ENCODE measurements at regions not wholly inside any gene's neighbourhood (a gene's known extent, or its start where the extent isn't known, plus 50 kb on each side); places are given as distances from the start of the nearest gene placed in this dataset.

DNA sequence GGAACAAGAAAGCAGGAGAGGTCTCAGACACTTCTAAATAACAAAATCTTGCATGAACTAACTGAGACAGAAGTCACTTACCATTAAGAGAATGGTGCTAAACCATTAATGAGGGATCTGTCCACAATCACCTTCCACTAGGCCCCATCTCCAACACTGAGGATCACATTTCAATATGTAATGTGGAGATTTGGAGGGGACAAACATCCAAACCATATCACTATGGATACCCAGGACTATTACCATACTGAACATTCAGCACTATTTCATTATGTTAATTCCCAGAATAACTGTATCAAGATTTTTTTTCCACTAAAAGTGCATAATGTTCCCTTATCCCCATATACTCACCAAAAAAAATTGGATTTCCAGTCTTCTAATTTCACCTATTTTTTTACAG lies 491.8 kb downstream of the LMO7 start:
- no peaks in the 10 kb centered on the region for H3K27me3 ChIP-seq (replicated peaks; ENCODE audit: insufficient read depth, low read depth, low read length, poor library complexity)
- no peak for DNase-seq (ENCODE audit: low spot score)
- BruUV-seq (replicated peaks) = no TSS peak
- H3K9me3 ChIP-seq (ENCODE audit: low read depth, low read length, poor library complexity, severe bottlenecking) = no peaks in the 10 kb centered on the region
- H3K27ac ChIP-seq (ENCODE audit: low read depth, low read length, poor library complexity, severe bottlenecking) = no peak overlapping the region
- H3K4me3 ChIP-seq (ENCODE audit: low read depth, low read length, poor library complexity, severe bottlenecking) = no peak overlapping the region
- intact Hi-C loops (cut with micrococcal nuclease; ENCODE audit: unreplicated experiment) = no loop called here
- TF ChIP-seq EZH2 (IDR thresholded peaks at IDR 0.05; ENCODE audit: borderline replicate concordance, low read depth, low read length, poor library complexity, severe bottlenecking) = no peak
- TF ChIP-seq, protein P1, sequence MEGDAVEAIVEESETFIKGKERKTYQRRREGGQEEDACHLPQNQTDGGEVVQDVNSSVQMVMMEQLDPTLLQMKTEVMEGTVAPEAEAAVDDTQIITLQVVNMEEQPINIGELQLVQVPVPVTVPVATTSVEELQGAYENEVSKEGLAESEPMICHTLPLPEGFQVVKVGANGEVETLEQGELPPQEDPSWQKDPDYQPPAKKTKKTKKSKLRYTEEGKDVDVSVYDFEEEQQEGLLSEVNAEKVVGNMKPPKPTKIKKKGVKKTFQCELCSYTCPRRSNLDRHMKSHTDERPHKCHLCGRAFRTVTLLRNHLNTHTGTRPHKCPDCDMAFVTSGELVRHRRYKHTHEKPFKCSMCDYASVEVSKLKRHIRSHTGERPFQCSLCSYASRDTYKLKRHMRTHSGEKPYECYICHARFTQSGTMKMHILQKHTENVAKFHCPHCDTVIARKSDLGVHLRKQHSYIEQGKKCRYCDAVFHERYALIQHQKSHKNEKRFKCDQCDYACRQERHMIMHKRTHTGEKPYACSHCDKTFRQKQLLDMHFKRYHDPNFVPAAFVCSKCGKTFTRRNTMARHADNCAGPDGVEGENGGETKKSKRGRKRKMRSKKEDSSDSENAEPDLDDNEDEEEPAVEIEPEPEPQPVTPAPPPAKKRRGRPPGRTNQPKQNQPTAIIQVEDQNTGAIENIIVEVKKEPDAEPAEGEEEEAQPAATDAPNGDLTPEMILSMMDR (conservative IDR thresholded peaks at IDR 0.05; ENCODE audit: low read depth, low read length) = no peak
- POLR2A ChIA-PET (ENCODE audit: low non-redundant PET) = no interaction called here
- no peaks in the 10 kb centered on the region for H3K36me3 ChIP-seq (ENCODE audit: insufficient read depth, low read length, poor library complexity, severe bottlenecking)
- no peaks in the 10 kb centered on the region for H3K4me1 ChIP-seq (ENCODE audit: insufficient read depth, low read length, poor library complexity, severe bottlenecking)
- CTCF ChIA-PET = no interaction called here

GRCh38 chr13:76123548-76123947 lies 487.4 kb downstream of the LMO7 start:
- intact Hi-C loops (cut with micrococcal nuclease; ENCODE audit: unreplicated experiment) = no loop called here
- CTCF ChIA-PET = no interaction called here
- DNase-seq (ENCODE audit: low spot score) = no peak
- no peaks in the 10 kb centered on the region for H3K4me1 ChIP-seq (ENCODE audit: insufficient read depth, low read length, poor library complexity, severe bottlenecking)
- POLR2A ChIA-PET (ENCODE audit: low non-redundant PET) = no interaction called here
- H3K4me3 ChIP-seq (ENCODE audit: low read depth, low read length, poor library complexity, severe bottlenecking) = no peak overlapping the region
- no peaks in the 10 kb centered on the region for H3K9me3 ChIP-seq (ENCODE audit: low read depth, low read length, poor library complexity, severe bottlenecking)
- TF ChIP-seq EZH2 (IDR thresholded peaks at IDR 0.05; ENCODE audit: borderline replicate concordance, low read depth, low read length, poor library complexity, severe bottlenecking) = no peak
- H3K27me3 ChIP-seq (replicated peaks; ENCODE audit: insufficient read depth, low read depth, low read length, poor library complexity) = no peaks in the 10 kb centered on the region
- H3K36me3 ChIP-seq (ENCODE audit: insufficient read depth, low read length, poor library complexity, severe bottlenecking) = no peaks in the 10 kb centered on the region
- BruUV-seq (replicated peaks) = no TSS peak
- no peak overlapping the region for H3K27ac ChIP-seq (ENCODE audit: low read depth, low read length, poor library complexity, severe bottlenecking)

DNA sequence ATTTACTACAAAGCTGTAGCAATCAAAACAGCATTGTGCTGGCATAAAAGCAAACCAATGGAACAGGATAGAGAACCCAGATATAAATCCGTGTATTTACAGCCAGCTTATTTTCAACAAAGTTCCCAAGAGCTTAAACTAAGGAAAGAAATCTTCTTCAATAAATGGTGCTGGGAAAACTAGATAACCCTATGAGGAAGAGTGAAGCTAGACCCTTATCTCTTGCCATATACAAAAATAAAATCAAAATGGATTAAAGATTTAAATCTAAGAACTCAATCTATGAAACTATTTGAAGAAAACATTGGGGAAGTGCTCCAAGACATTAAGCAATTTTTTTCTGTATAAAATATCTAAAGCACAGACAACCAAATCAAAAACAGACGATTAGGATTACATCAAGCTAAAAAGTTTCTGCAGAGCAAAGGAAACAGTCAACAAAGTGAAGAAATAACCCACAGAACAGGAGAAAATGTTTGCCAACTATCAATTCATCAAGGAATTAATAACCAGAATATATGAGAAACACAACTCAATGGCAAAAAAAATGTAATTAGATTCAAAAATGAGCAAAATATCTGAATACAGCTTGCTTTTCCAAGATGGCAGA lies 480.7 kb downstream of the LMO7 start:
- POLR2A ChIA-PET (ENCODE audit: low non-redundant PET) = interaction anchor here (0.6 kb wide), 1 partner anchor 1399 kb away, joined by 3 read pairs; no protein-coding TSS in a partner anchor
- Histone ChIP-seq H3K4me3 (ENCODE audit: low read depth, low read length, poor library complexity, severe bottlenecking) (no peak overlapping the region), H3K9me3 (ENCODE audit: low read depth, low read length, poor library complexity, severe bottlenecking) (no peaks in the 10 kb centered on the region), H3K27me3 (replicated peaks; ENCODE audit: insufficient read depth, low read depth, low read length, poor library complexity) (no peaks in the 10 kb centered on the region), H3K4me1 (ENCODE audit: insufficient read depth, low read length, poor library complexity, severe bottlenecking) (no peaks in the 10 kb centered on the region), H3K27ac (ENCODE audit: low read depth, low read length, poor library complexity, severe bottlenecking) (no peak overlapping the region), H3K36me3 (ENCODE audit: insufficient read depth, low read length, poor library complexity, severe bottlenecking) (no peaks in the 10 kb centered on the region)
- no TSS peak for BruUV-seq (replicated peaks)
- CTCF ChIA-PET = no interaction called here
- DNase-seq (ENCODE audit: low spot score) = no peak
- intact Hi-C loops (cut with micrococcal nuclease; ENCODE audit: unreplicated experiment) = no loop called here
- TF ChIP-seq EZH2 (IDR thresholded peaks at IDR 0.05; ENCODE audit: borderline replicate concordance, low read depth, low read length, poor library complexity, severe bottlenecking) = no peak
- TF ChIP-seq, protein P1 (conservative IDR thresholded peaks at IDR 0.05; ENCODE audit: low read depth, low read length) = no peak

DNA sequence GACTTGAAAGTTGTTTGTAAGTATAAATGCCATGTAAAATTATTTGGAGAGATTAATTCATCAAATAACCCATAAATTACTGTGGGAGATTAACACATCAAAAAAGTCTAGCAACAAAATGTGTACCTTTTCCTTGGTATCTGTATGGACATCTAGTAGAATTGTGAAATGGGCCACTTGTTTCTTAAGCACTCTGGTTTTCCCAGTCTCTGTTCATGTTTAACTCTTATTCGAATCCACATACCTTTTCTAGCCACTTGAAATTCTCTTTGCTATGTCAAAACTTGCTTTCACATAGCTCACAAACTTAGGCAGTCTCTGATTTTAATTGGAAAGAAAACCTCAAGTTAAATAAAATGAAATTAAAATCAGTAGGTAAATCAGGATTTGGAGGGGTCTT lies 470.6 kb downstream of the LMO7 start:
- BruUV-seq (replicated peaks) = no TSS peak
- TF ChIP-seq, protein P1 (conservative IDR thresholded peaks at IDR 0.05; ENCODE audit: low read depth, low read length) = no peak
- TF ChIP-seq EZH2 (IDR thresholded peaks at IDR 0.05; ENCODE audit: borderline replicate concordance, low read depth, low read length, poor library complexity, severe bottlenecking) = no peak
- Histone ChIP-seq H3K4me3 (ENCODE audit: low read depth, low read length, poor library complexity, severe bottlenecking) (no peak overlapping the region), H3K9me3 (ENCODE audit: low read depth, low read length, poor library complexity, severe bottlenecking) (no peaks in the 10 kb centered on the region), H3K27ac (ENCODE audit: low read depth, low read length, poor library complexity, severe bottlenecking) (no peak overlapping the region), H3K4me1 (ENCODE audit: insufficient read depth, low read length, poor library complexity, severe bottlenecking) (no peaks in the 10 kb centered on the region), H3K36me3 (ENCODE audit: insufficient read depth, low read length, poor library complexity, severe bottlenecking) (no peaks in the 10 kb centered on the region), H3K27me3 (replicated peaks; ENCODE audit: insufficient read depth, low read depth, low read length, poor library complexity) (no peaks in the 10 kb centered on the region)
- intact Hi-C loops (cut with micrococcal nuclease; ENCODE audit: unreplicated experiment) = no loop called here
- POLR2A ChIA-PET (ENCODE audit: low non-redundant PET) = no interaction called here
- no peak for DNase-seq (ENCODE audit: low spot score)
- CTCF ChIA-PET = no interaction called here

Data from A673 (cell line).